IMR-90 (cell line): ENCODE measurements at regions not wholly inside any gene's neighbourhood (a gene's known extent, or its start where the extent isn't known, plus 50 kb on each side); places are given as distances from the start of the nearest gene placed in this dataset.

Experiments used
- ATAC-seq: fragments of 200-7000 bp; cut with Tn5 transposase; 2 replicates; pipeline ENCODE4 v1.9.1; 2020; ENCODE audit warnings: low read depth, mild to moderate bottlenecking, moderate library complexity
- BruUV-seq: library from RNA; stranded (reverse); fragments of 400-500 nt; replicated peaks from 2 replicates; lab custom pipeline; 2021; lab: Mats Ljungman, UMichigan
- CTCF ChIA-PET: fragments of 300-600 bp; formaldehyde crosslinking; extraction: SDS; loops from one replicate; lab custom pipeline; 2021; ENCODE audit warnings: antibody characterized with exemption; lab: Yijun Ruan, JAX
- POLR2A ChIA-PET: fragments of 300-600 bp; sonication (Branson Sonifier 250); formaldehyde crosslinking; loops from one replicate; lab custom pipeline; 2022; ENCODE audit warnings: antibody characterized with exemption; ENCODE audit not compliant: unreplicated experiment; lab: Charles Lee
- DNase-seq: peaks from one replicate; pipeline ENCODE4 v3.0.0; 2013
- H2AFZ ChIP-seq: replicated peaks from 2 replicates; pipeline ENCODE3; 2013; ENCODE audit warnings: low read length, mild to moderate bottlenecking; ENCODE audit not compliant: poor library complexity
- H2AK5ac ChIP-seq: 2 replicates; pipeline ENCODE4 v1.6.1; 2013; ENCODE audit warnings: low read depth, low read length, inconsistent platforms
- H2AK9ac ChIP-seq: replicated peaks from 2 replicates; pipeline ENCODE3; 2013; ENCODE audit warnings: mild to moderate bottlenecking, low read depth, low read length, moderate library complexity; ENCODE audit not compliant: poor library complexity
- H2BK120ac ChIP-seq: 2 replicates; pipeline ENCODE4 v1.6.1; 2013; ENCODE audit warnings: low read depth, low read length, inconsistent platforms
- H2BK15ac ChIP-seq: 3 replicates; pipeline ENCODE4 v1.6.1; 2013; ENCODE audit warnings: low read depth, low read length, inconsistent platforms
- H2BK20ac ChIP-seq: 2 replicates; pipeline ENCODE4 v1.6.1; 2013; ENCODE audit warnings: low read depth, mild to moderate bottlenecking, inconsistent platforms, low read length, moderate library complexity
- H2BK5ac ChIP-seq: 2 replicates; pipeline ENCODE4 v1.6.1; 2013; ENCODE audit warnings: mild to moderate bottlenecking, low read depth, low read length, inconsistent platforms; ENCODE audit not compliant: poor library complexity, severe bottlenecking
- H3K14ac ChIP-seq: replicated peaks from 2 replicates; pipeline ENCODE4 v1.6.1; 2013; ENCODE audit warnings: low read depth, low read length, inconsistent platforms
- H3K18ac ChIP-seq: 2 replicates; pipeline ENCODE4 v1.6.1; 2013; ENCODE audit warnings: low read depth, low read length, control low read depth
- H3K23ac ChIP-seq: 2 replicates; pipeline ENCODE4 v1.6.1; 2013; ENCODE audit warnings: low read depth, low read length, inconsistent platforms
- H3K27ac ChIP-seq: 2 replicates; pipeline ENCODE4 v1.5.1; 2013; ENCODE audit warnings: mild to moderate bottlenecking, control low read depth, low read length; ENCODE audit not compliant: insufficient read depth
- H3K27me3 ChIP-seq: 2 replicates; pipeline ENCODE4 v1.6.1; 2013; ENCODE audit warnings: low read length; ENCODE audit not compliant: control insufficient read depth, insufficient read depth
- H3K36me3 ChIP-seq: 2 replicates; pipeline ENCODE4 v1.6.1; 2013; ENCODE audit warnings: low read length, mixed read lengths; ENCODE audit not compliant: control insufficient read depth, insufficient read depth
- H3K4ac ChIP-seq: 2 replicates; pipeline ENCODE4 v1.6.1; 2013; ENCODE audit warnings: low read depth, low read length, inconsistent platforms
- H3K4me1 ChIP-seq: 2 replicates; pipeline ENCODE4 v1.6.1; 2013; ENCODE audit warnings: low read length, mixed read lengths; ENCODE audit not compliant: control insufficient read depth, insufficient read depth
- H3K4me2 ChIP-seq: 2 replicates; pipeline ENCODE4 v1.6.1; 2013; ENCODE audit warnings: low read depth, mild to moderate bottlenecking, control low read depth, low read length, moderate library complexity
- H3K4me3 ChIP-seq: 2 replicates; pipeline ENCODE4 v1.5.1; 2013; ENCODE audit warnings: low read depth, mild to moderate bottlenecking, control low read depth, low read length, moderate library complexity; ENCODE audit not compliant: insufficient read depth
- H3K56ac ChIP-seq: 2 replicates; pipeline ENCODE4 v1.6.1; 2013; ENCODE audit warnings: low read length, inconsistent platforms; ENCODE audit not compliant: insufficient read depth; ENCODE audit errors: extremely low read depth
- H3K79me1 ChIP-seq, 2 experiments: 2 replicates each; pipeline ENCODE4 v1.6.1; 2013; ENCODE audit warnings: low read length in 2 of 2, inconsistent platforms in 1 of 2, low read depth in 1 of 2
- H3K9ac ChIP-seq: 2 replicates; pipeline ENCODE4 v1.6.1; 2013; ENCODE audit warnings: low read depth, low read length, control low read depth
- H3K9me1 ChIP-seq: 2 replicates; pipeline ENCODE4 v1.6.1; 2013; ENCODE audit warnings: low read length, inconsistent platforms; ENCODE audit not compliant: insufficient read depth
- H3K9me3 ChIP-seq: 2 replicates; pipeline ENCODE4 v1.6.1; 2013; ENCODE audit warnings: low read length; ENCODE audit not compliant: control insufficient read depth, insufficient read depth
- H4K20me1 ChIP-seq: 2 replicates; pipeline ENCODE4 v1.6.1; 2013; ENCODE audit warnings: low read length, inconsistent platforms; ENCODE audit not compliant: insufficient read depth
- H4K5ac ChIP-seq: 2 replicates; pipeline ENCODE4 v1.6.1; 2013; ENCODE audit warnings: mild to moderate bottlenecking, low read depth, low read length, control low read depth
- H4K8ac ChIP-seq, 2 experiments: 2 replicates each; pipeline ENCODE4 v1.6.1; 2013; ENCODE audit warnings: low read depth in 2 of 2, low read length in 2 of 2, control low read depth in 1 of 2, inconsistent platforms in 1 of 2
- H4K91ac ChIP-seq: 2 replicates; pipeline ENCODE4 v1.6.1; 2013; ENCODE audit warnings: low read depth, low read length, inconsistent platforms; ENCODE audit not compliant: insufficient read depth
- BHLHE40 ChIP-seq: fragments of 150-350 bp; IDR thresholded peaks from 2 replicates; pipeline ENCODE4 v1.6.1; 2016; ENCODE audit warnings: mild to moderate bottlenecking, low read depth, low read length
- CEBPB ChIP-seq: IDR thresholded peaks from 2 replicates; pipeline ENCODE4 v1.6.1; 2012; ENCODE audit warnings: low read depth, low read length, improper control_type of control experiment
- CHD1 ChIP-seq: IDR thresholded peaks from 2 replicates; pipeline ENCODE4 v1.6.1; 2012; ENCODE audit warnings: low read depth, low read length, improper control_type of control experiment
- FOS ChIP-seq: fragments of 150-350 bp; IDR thresholded peaks from 2 replicates; pipeline ENCODE4 v1.6.1; 2016; ENCODE audit warnings: low read depth, low read length
- MAFK ChIP-seq: IDR thresholded peaks from 2 replicates; pipeline ENCODE4 v1.6.1; 2012; ENCODE audit warnings: low read depth, low read length, improper control_type of control experiment
- MXI1 ChIP-seq: IDR thresholded peaks from 2 replicates; pipeline ENCODE4 v1.6.1; 2012; ENCODE audit warnings: low read depth, mild to moderate bottlenecking, low read length, moderate library complexity, borderline replicate concordance
- NFE2L2 ChIP-seq: fragments of 150-350 bp; IDR thresholded peaks from 2 replicates; pipeline ENCODE4 v1.6.1; 2016; ENCODE audit warnings: low read depth, mild to moderate bottlenecking, low read length
- POLR2A ChIP-seq: IDR thresholded peaks from 2 replicates; pipeline ENCODE4 v1.6.1; 2012; ENCODE audit warnings: mild to moderate bottlenecking, low read depth, low read length
- RAD21 ChIP-seq: IDR thresholded peaks from 2 replicates; pipeline ENCODE4 v1.6.1; 2012; ENCODE audit warnings: low read length, improper control_type of control experiment
- RCOR1 ChIP-seq: IDR thresholded peaks from 2 replicates; pipeline ENCODE4 v1.6.1; 2012; ENCODE audit warnings: mild to moderate bottlenecking, low read length, improper control_type of control experiment; ENCODE audit not compliant: insufficient replicate concordance
- RFX5 ChIP-seq: IDR thresholded peaks from 2 replicates; pipeline ENCODE4 v1.8.0; 2012; ENCODE audit warnings: low read depth, mild to moderate bottlenecking, low read length, moderate library complexity
- SMC3 ChIP-seq: fragments of 150-350 bp; IDR thresholded peaks from 2 replicates; pipeline ENCODE4 v1.6.1; 2016; ENCODE audit warnings: low read depth, mild to moderate bottlenecking, antibody characterized with exemption, low read length, moderate library complexity
- WGBS, 2 experiments: methylation state at CpG; one replicate each; pipeline versions ENCODE4 v1.1.5 to v1.1.7; 2013; ENCODE audit warnings: missing lambda C conversion rate in 2 of 2; ENCODE audit not compliant: insufficient read length in 1 of 2; ENCODE audit errors: extremely low coverage in 2 of 2; 5-methylcytosine and 5-hydroxymethylcytosine counted together
- dilution Hi-C: fragments of 300-500 bp; cut with HindIII; formaldehyde crosslinking; loops from one replicate; pipeline ENCODE4 v1.14.3; 2018; ENCODE audit warnings: low sequenced_read_pairs; ENCODE audit not compliant: unreplicated experiment
- in situ Hi-C: fragments of 300-500 bp; cut with MboI; formaldehyde crosslinking; loops from 3 replicates; pipeline ENCODE4 v1.14.3; 2019; ENCODE audit warnings: low sequenced_read_pairs, inconsistent platforms, mixed read lengths
- intact Hi-C: fragments of 100-400 bp; cut with micrococcal nuclease; formaldehyde crosslinking; loops from 2 replicates; pipeline ENCODE4 v1.10.0; 2022
- TF ChIP-seq, protein P1 (sequence below): fragments of 150-350 bp; IDR thresholded peaks from 2 replicates; pipeline ENCODE4 v1.6.1; 2017; ENCODE audit warnings: mild to moderate bottlenecking, antibody characterized with exemption, low read length, low read depth
- TF ChIP-seq, protein P2 (sequence below): fragments of 150-350 bp; IDR thresholded peaks from 2 replicates; pipeline ENCODE4 v1.6.1; 2016; ENCODE audit warnings: low read depth, mild to moderate bottlenecking, low read length, moderate library complexity, borderline replicate concordance

DNA sequence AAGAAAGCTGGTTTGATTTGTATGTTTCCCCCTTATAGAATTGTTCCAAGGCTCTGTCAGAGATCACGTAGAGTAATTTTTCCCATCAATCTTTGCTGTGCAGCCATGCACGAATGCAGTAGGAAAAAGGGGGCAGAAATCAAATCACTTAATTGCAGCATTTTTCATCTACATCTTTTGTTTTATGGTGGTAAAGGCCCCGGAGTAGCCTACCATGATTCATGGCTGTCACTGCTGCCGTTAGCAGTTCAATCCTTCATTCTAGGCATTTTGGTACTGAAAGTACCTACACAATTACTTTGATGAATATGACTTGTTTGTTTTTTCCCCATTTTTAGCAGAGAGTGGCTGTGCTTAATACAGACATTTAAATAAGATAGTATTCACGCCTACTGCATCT is 631.9 kb upstream of the MMS22L start:
- TF ChIP-seq SMC3 (no peak), RCOR1 (no peak), FOS (no peak), RAD21 (no peak), CEBPB (no peak), MXI1 (no peak), POLR2A (no peak), NFE2L2 (no peak), MAFK (no peak), CHD1 (no peak), RFX5 (no peak), BHLHE40 (no peak)
- TF ChIP-seq, protein P1, sequence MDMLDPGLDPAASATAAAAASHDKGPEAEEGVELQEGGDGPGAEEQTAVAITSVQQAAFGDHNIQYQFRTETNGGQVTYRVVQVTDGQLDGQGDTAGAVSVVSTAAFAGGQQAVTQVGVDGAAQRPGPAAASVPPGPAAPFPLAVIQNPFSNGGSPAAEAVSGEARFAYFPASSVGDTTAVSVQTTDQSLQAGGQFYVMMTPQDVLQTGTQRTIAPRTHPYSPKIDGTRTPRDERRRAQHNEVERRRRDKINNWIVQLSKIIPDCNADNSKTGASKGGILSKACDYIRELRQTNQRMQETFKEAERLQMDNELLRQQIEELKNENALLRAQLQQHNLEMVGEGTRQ = no peak
- TF ChIP-seq, protein P2, sequence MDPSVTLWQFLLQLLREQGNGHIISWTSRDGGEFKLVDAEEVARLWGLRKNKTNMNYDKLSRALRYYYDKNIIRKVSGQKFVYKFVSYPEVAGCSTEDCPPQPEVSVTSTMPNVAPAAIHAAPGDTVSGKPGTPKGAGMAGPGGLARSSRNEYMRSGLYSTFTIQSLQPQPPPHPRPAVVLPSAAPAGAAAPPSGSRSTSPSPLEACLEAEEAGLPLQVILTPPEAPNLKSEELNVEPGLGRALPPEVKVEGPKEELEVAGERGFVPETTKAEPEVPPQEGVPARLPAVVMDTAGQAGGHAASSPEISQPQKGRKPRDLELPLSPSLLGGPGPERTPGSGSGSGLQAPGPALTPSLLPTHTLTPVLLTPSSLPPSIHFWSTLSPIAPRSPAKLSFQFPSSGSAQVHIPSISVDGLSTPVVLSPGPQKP = no peak
- WGBS, 2 experiments = 20% methylated on average over 1 of the region's 5 CpGs; no CpG with 5 or more reads in 1 of the 2 experiments
- no peak overlapping the region for H3K4ac ChIP-seq
- H3K9me3 ChIP-seq = no peaks in the 10 kb centered on the region
- H4K20me1 ChIP-seq = no peaks in the 10 kb centered on the region
- H3K27ac ChIP-seq = no peak overlapping the region
- no TSS peak for BruUV-seq
- dilution Hi-C loops (no loop called here), in situ Hi-C loops (no loop called here), intact Hi-C loops (no loop called here)
- no peak overlapping the region for H3K56ac ChIP-seq
- H2BK20ac ChIP-seq = no peak overlapping the region
- H3K4me2 ChIP-seq = no peak overlapping the region
- ATAC-seq (no peak), DNase-seq (no peak)
- H4K91ac ChIP-seq = no peak overlapping the region
- H3K79me1 ChIP-seq = no peaks in the 10 kb centered on the region
- no peak overlapping the region for H2BK15ac ChIP-seq
- no peak overlapping the region for H2AFZ ChIP-seq
- no peak overlapping the region for H3K4me3 ChIP-seq
- no peaks in the 10 kb centered on the region for H3K4me1 ChIP-seq
- H2BK120ac ChIP-seq = no peak overlapping the region
- no peak overlapping the region for H3K14ac ChIP-seq
- no peak overlapping the region for H3K18ac ChIP-seq
- no peaks in the 10 kb centered on the region for H3K36me3 ChIP-seq
- POLR2A ChIA-PET = no interaction called here
- H2AK9ac ChIP-seq = no peak overlapping the region
- H2AK5ac ChIP-seq = no peak overlapping the region
- no peak overlapping the region for H4K5ac ChIP-seq
- H3K9ac ChIP-seq = no peak overlapping the region
- no peak overlapping the region for H2BK5ac ChIP-seq
- no peaks in the 10 kb centered on the region for H3K27me3 ChIP-seq
- CTCF ChIA-PET = no interaction called here
- no peak overlapping the region for H3K23ac ChIP-seq
- no peaks in the 10 kb centered on the region for H3K9me1 ChIP-seq
- H4K8ac ChIP-seq = no peak overlapping the region
